Spleen (tissue), 7 donors: ENCODE measurements at regions not wholly inside any gene's neighbourhood (a gene's known extent, or its start where the extent isn't known, plus 50 kb on each side); places are given as distances from the start of the nearest gene placed in this dataset.

ENCODE experiments used
- CTCF ChIP-seq, 11 experiments: fragments of 200-600 bp in 7 of 11; fragments of 450-650 bp in 4 of 11; sonication (generic) in 4 of 11; IDR thresholded peaks in 8 of 11; conservative IDR thresholded peaks in 3 of 11; 1 replicate in 7 of 11; 2 replicates in 4 of 11; pipeline versions ENCODE4 v1.4.0 to v1.8.0; 2016 to 2021; ENCODE audit warnings: antibody characterized with exemption in 11 of 11, inconsistent platforms in 4 of 11, mild to moderate bottlenecking in 1 of 11
- POLR2A ChIP-seq, 3 donors: fragments of 450-650 bp; IDR thresholded peaks; one replicate each; pipeline ENCODE4 v1.5.1; 2017; ENCODE audit warnings: antibody characterized with exemption in 3 of 3, mild to moderate bottlenecking in 1 of 3
- donor health status: DM: no; HTN: no; CAD: no; lungs with moderate emphysema.
- donor health status: DM: no; HTN: no; CAD: no.
- donor health status: DM: no; HTN: no; CAD: no.

- TF ChIP-seq CTCF (IDR thresholded peaks at IDR 0.05 in 8 of 11, conservative IDR thresholded peaks at IDR 0.05 in 3 of 11) (no peak), POLR2A (IDR thresholded peaks at IDR 0.05) (no peak)
Observed at GRCh38 chr11:116282481-116282880, 490.3 kb downstream of the BUD13 start.
